ENCODE measurements at regions not wholly inside any gene's neighbourhood (a gene's known extent, or its start where the extent isn't known, plus 50 kb on each side); places are given as distances from the start of the nearest gene placed in this dataset.

DNA sequence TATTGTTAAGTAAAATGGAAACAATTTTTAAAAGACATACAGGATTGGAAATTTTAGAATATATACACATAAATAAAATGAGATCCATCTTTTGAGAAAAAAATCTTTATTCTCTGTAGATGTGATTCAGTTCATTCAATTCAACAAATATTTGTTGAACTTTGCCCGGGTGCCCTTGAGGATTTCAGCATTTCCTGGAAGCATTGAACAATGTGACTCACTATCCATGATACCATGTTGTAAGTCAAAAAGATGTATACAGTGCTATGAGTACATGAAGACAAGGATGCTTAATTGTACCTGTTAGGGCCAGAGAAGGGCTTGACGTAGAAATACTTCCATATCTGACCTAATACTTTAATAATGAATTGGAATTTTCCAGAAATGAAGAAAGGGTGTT is 353.7 kb downstream of the METTL15 start:
- TF ChIP-seq CTCF (IDR thresholded peaks at IDR 0.05; ENCODE audit: control extremely low read depth, extremely low read depth, low read depth, missing control alignments) = no peak
- DNase-seq (ENCODE audit: extremely low spot score) = no peak
- POLR2A ChIA-PET = no interaction called here
- CTCF ChIA-PET = no interaction called here

DNA sequence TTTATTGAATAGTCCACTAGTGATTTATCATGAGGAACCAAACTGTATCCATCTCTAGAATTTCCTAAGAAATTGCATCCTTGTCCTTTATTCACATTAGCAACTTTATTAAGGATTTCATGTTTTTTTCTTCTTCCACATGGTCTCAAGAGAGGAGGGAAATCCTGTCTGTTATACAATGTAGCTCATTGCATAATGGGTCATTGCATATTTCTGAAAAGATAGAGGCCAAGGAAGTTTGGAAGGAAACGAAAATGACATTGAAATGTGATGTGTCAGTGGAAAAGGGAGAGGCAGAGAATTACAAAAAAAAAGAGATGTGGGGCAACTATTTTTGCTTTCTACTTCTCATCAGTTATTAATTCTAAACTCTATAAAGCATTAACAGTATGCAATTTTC is 353.1 kb downstream of the METTL15 start:
- DNase-seq (ENCODE audit: extremely low spot score) = no peak
- no peak for TF ChIP-seq CTCF (IDR thresholded peaks at IDR 0.05; ENCODE audit: control extremely low read depth, extremely low read depth, low read depth, missing control alignments)
- POLR2A ChIA-PET = no interaction called here
- CTCF ChIA-PET = no interaction called here

GRCh38 chr11:28460348-28460747 is 352.2 kb downstream of the METTL15 start:
- no peak for TF ChIP-seq CTCF (IDR thresholded peaks at IDR 0.05; ENCODE audit: control extremely low read depth, extremely low read depth, low read depth, missing control alignments)
- POLR2A ChIA-PET = no interaction called here
- CTCF ChIA-PET = no interaction called here
- no peak for DNase-seq (ENCODE audit: extremely low spot score)

DNA sequence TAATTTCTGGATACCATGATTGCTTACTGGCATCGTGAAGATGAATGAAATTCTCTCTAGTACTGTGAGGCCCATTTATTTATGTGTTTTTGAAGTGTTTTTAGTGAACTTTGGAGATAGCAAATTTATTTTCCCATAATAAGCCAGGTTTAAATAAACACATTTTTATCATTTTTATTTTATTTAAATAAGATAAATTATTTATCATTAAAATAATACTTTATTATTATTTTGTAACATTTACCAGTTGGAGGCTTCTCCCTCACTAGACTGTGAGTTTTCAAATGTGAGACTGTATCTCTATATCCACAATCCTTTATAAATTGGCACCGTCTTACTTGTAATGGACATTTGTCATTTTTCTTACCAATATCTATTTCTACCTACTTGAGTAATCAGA is 351.7 kb downstream of the METTL15 start:
- DNase-seq (ENCODE audit: extremely low spot score) = no peak
- TF ChIP-seq CTCF (IDR thresholded peaks at IDR 0.05; ENCODE audit: control extremely low read depth, extremely low read depth, low read depth, missing control alignments) = no peak
- CTCF ChIA-PET = interaction anchor here (1.1 kb wide), 1 partner anchor 9 kb away, joined by 4 read pairs; no protein-coding TSS in a partner anchor
- POLR2A ChIA-PET = no interaction called here

GRCh38 chr11:28457481-28458065 is 349.4 kb downstream of the METTL15 start:
- no peak for DNase-seq (ENCODE audit: extremely low spot score)
- no peak for TF ChIP-seq CTCF (IDR thresholded peaks at IDR 0.05; ENCODE audit: control extremely low read depth, extremely low read depth, low read depth, missing control alignments)
- POLR2A ChIA-PET = no interaction called here
- CTCF ChIA-PET = interaction anchor here (1.0 kb wide), 1 partner anchor 32 kb away, joined by 3 read pairs; no protein-coding TSS in a partner anchor

DNA sequence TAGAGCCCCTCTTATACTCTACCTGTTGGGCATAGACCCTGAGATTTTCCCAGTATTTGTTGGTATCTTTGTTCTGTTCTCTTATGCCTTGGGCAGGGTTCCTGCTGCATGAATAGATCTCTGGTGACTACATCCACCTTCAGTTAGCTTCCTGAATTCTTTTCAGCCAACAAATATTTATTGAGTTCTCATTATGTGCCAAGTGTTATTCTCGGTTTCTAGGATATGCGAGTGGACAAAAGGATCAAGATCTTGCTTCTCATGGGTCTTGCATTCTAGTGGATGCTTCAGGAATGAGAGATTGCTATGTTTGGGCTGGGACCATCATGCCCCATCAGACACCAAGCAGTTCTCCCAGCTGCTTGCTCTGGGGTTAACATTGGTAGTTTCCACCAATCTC is 340.0 kb downstream of the METTL15 start:
- ChIA-PET POLR2A (no interaction called here), CTCF (no interaction called here)
- TF ChIP-seq CTCF (IDR thresholded peaks at IDR 0.05; ENCODE audit: control extremely low read depth, extremely low read depth, low read depth, missing control alignments) = no peak
- DNase-seq (ENCODE audit: extremely low spot score) = no peak

- POLR2A ChIA-PET = no interaction called here
- no peak for TF ChIP-seq CTCF (IDR thresholded peaks at IDR 0.05; ENCODE audit: control extremely low read depth, extremely low read depth, low read depth, missing control alignments)
- CTCF ChIA-PET = no interaction called here
- no peak for DNase-seq (ENCODE audit: extremely low spot score)
These were observed 339.0 kb downstream of the METTL15 start for GRCh38 chr11:28447226-28447625.

Data from GM10248 (cell line).